A549 (cell line): ENCODE measurements at regions not wholly inside any gene's neighbourhood (a gene's known extent, or its start where the extent isn't known, plus 50 kb on each side); places are given as distances from the start of the nearest gene placed in this dataset.

Experiments
- ATAC-seq, 2 experiments: fragments of 200-7000 bp in 1 of 2; fragments of >200 bp in 1 of 2; cut with Nextera tagmentation in 1 of 2; cut with Tn5 transposase in 1 of 2; 3 replicates each; pipeline versions ENCODE4 v1.8.0 to v1.9.1; 2018 to 2020; ENCODE audit warnings: mild to moderate bottlenecking in 1 of 2, moderate library complexity in 1 of 2
- CTCF ChIA-PET: fragments of 300-600 bp; sonication (Branson Sonifier 250); formaldehyde crosslinking; extraction: SDS; loops from one replicate; lab custom pipeline; 2021; ENCODE audit warnings: antibody characterized with exemption, inconsistent platforms; lab: Yijun Ruan, JAX
- POLR2A ChIA-PET: fragments of 350-600 bp; formaldehyde crosslinking; extraction: SDS; loops from one replicate; lab custom pipeline; 2021; ENCODE audit warnings: antibody characterized with exemption, inconsistent platforms; lab: Yijun Ruan, JAX
- DNase-seq, 2 experiments: peaks; one replicate each; pipeline versions ENCODE4 v3.0.0 to v3.0.0-alpha.2; 2011 to 2016; ENCODE audit warnings: low read depth in 1 of 2, low spot score in 1 of 2
- FAIRE-seq: peaks from 2 replicates; lab custom pipeline; 2011; peaks lifted over from hg19 to GRCh38; lab: Jason Lieb, UNC
- H3K27ac ChIP-seq, 2 experiments: fragments of >200 bp; sonication (Bioruptor Twin); formaldehyde crosslinking; 3 replicates each; pipeline ENCODE4 v1.5.1; 2016 to 2017
- H3K4me1 ChIP-seq: fragments of >200 bp; sonication (Bioruptor Twin); formaldehyde crosslinking; 3 replicates; pipeline ENCODE4 v1.6.1; 2016
- H3K4me2 ChIP-seq: fragments of >200 bp; sonication (Bioruptor Twin); formaldehyde crosslinking; 3 replicates; pipeline ENCODE4 v1.6.1; 2016
- H3K4me3 ChIP-seq: fragments of >200 bp; sonication (Bioruptor Twin); formaldehyde crosslinking; 3 replicates; pipeline ENCODE4 v1.5.1; 2016
- H3K9me3 ChIP-seq: fragments of >200 bp; sonication (Bioruptor Twin); formaldehyde crosslinking; 3 replicates; pipeline ENCODE4 v1.6.1; 2016
- BHLHE40 ChIP-seq: IDR thresholded peaks from 2 replicates; pipeline ENCODE4 v1.6.1; 2012; ENCODE audit warnings: low read depth, low read length, inconsistent platforms
- CBX2 ChIP-seq: fragments of 200-600 bp; sonication (generic); IDR thresholded peaks from 2 replicates; pipeline ENCODE4 v1.6.1; 2016; ENCODE audit warnings: low read depth, mild to moderate bottlenecking, borderline replicate concordance
- CHD4 ChIP-seq: fragments of 200-600 bp; sonication (generic); IDR thresholded peaks from 2 replicates; pipeline ENCODE4 v1.6.1; 2016; ENCODE audit warnings: antibody characterized with exemption, mild to moderate bottlenecking, borderline replicate concordance
- ELK1 ChIP-seq: fragments of 150-350 bp; IDR thresholded peaks from 2 replicates; pipeline ENCODE4 v1.6.1; 2014; ENCODE audit warnings: low read depth, mild to moderate bottlenecking, low read length
- FOSB ChIP-seq: fragments of 250-450 bp; sonication (Bioruptor Pico); IDR thresholded peaks from 2 replicates; pipeline ENCODE4 v1.5.0; 2020; ENCODE audit warnings: mild to moderate bottlenecking, moderate library complexity
- FOSL2 ChIP-seq, 2 experiments: fragments of 450-650 bp in 1 of 2; fragments of >200 bp in 1 of 2; sonication (Bioruptor Twin) in 1 of 2; formaldehyde crosslinking; IDR thresholded peaks; 2 replicates each; pipeline versions ENCODE4 v1.5.0 to v1.6.1; 2016 to 2020; ENCODE audit warnings: mild to moderate bottlenecking in 1 of 2, moderate library complexity in 1 of 2
- HMGXB4 ChIP-seq: fragments of 250-450 bp; sonication (Bioruptor Pico); IDR thresholded peaks from 2 replicates; pipeline ENCODE4 v1.5.0; 2021; ENCODE audit warnings: mild to moderate bottlenecking, moderate library complexity, borderline replicate concordance
- HOXA7 ChIP-seq: fragments of 250-450 bp; sonication (Bioruptor Pico); IDR thresholded peaks from 2 replicates; pipeline ENCODE4 v1.5.0; 2020; ENCODE audit warnings: mild to moderate bottlenecking, moderate library complexity
- JUNB ChIP-seq: fragments of >200 bp; sonication (Bioruptor Twin); formaldehyde crosslinking; IDR thresholded peaks from 2 replicates; pipeline ENCODE4 v1.6.1; 2016
- KDM1A ChIP-seq: fragments of 200-600 bp; sonication (generic); IDR thresholded peaks from 2 replicates; pipeline ENCODE4 v1.6.1; 2016; ENCODE audit warnings: low read depth, mild to moderate bottlenecking
- MAZ ChIP-seq: fragments of 150-350 bp; IDR thresholded peaks from 2 replicates; pipeline ENCODE4 v1.6.1; 2014; ENCODE audit warnings: antibody characterized with exemption, low read depth, low read length, borderline replicate concordance
- MYC ChIP-seq: IDR thresholded peaks from 2 replicates; pipeline ENCODE4 v1.6.1; 2012; ENCODE audit warnings: mild to moderate bottlenecking, inconsistent platforms, low read length, improper control_type of control experiment, borderline replicate concordance
- NPAS2 ChIP-seq: fragments of 250-450 bp; sonication (Bioruptor Pico); IDR thresholded peaks from 2 replicates; pipeline ENCODE4 v1.8.0; 2022; ENCODE audit warnings: mild to moderate bottlenecking, moderate library complexity, borderline replicate concordance
- NR3C1 ChIP-seq: fragments of >200 bp; sonication (Bioruptor Twin); formaldehyde crosslinking; IDR thresholded peaks from 3 replicates; pipeline ENCODE4 v1.6.1; 2017
- PHF8 ChIP-seq: fragments of 200-600 bp; sonication (generic); IDR thresholded peaks from 2 replicates; pipeline ENCODE4 v1.6.1; 2016; ENCODE audit warnings: low read depth, mild to moderate bottlenecking, antibody characterized with exemption, moderate library complexity, borderline replicate concordance
- RCOR1 ChIP-seq: fragments of 150-350 bp; IDR thresholded peaks from 2 replicates; pipeline ENCODE4 v1.6.1; 2014; ENCODE audit warnings: antibody characterized with exemption, low read length, low read depth
- TFCP2L1 ChIP-seq: fragments of 250-450 bp; sonication (Bioruptor Pico); IDR thresholded peaks from 2 replicates; pipeline ENCODE4 v1.5.0; 2021; ENCODE audit warnings: mild to moderate bottlenecking
- TP53 ChIP-seq: fragments of 250-450 bp; sonication (Bioruptor Pico); IDR thresholded peaks from 2 replicates; pipeline ENCODE4 v1.5.0; 2021; ENCODE audit warnings: mild to moderate bottlenecking, moderate library complexity
- USF2 ChIP-seq: fragments of 450-650 bp; IDR thresholded peaks from 2 replicates; pipeline ENCODE4 v1.6.1; 2014; ENCODE audit warnings: antibody characterized with exemption
- ZFP36 ChIP-seq: fragments of 450-650 bp; IDR thresholded peaks from 2 replicates; pipeline ENCODE4 v1.6.1; 2014; ENCODE audit warnings: borderline replicate concordance; ENCODE audit not compliant: partially characterized antibody
- ZSCAN20 ChIP-seq: fragments of 250-450 bp; sonication (Bioruptor Pico); IDR thresholded peaks from 2 replicates; pipeline ENCODE4 v1.8.0; 2022; ENCODE audit warnings: mild to moderate bottlenecking, moderate library complexity
- WGBS: methylation state at CpG from one replicate; pipeline ENCODE4 v1.1.6; 2017; ENCODE audit errors: missing lambda C conversion rate; 5-methylcytosine and 5-hydroxymethylcytosine counted together

GRCh38 chr3:124043023-124043422 is 51.1 kb upstream of the ROPN1 start:
- 35% methylated on average over 1 of the region's 1 CpG for WGBS

GRCh38 chr3:124044956-124045355 is 53.0 kb upstream of the ROPN1 start:
- Histone ChIP-seq H3K4me1 (no peaks in the 10 kb centered on the region), H3K4me2 (no peak overlapping the region), H3K27ac (no peak overlapping the region), H3K4me3 (no peak overlapping the region), H3K9me3 (0 out of 3 replicates have a peak, but pooled peaks cover 2% of the 10 kb centered on the region)
- WGBS = 2% methylated on average over 3 of the region's 3 CpGs
- DNase-seq = no peak
- ATAC-seq = no peak
- ChIA-PET CTCF (interaction anchor here (1.4 to 2.2 kb wide), 2 partner anchors 12 to 514 kb away, joined by 3 to 10 read pairs; partner anchors contain the start of gene KALRN), POLR2A (no interaction called here)
- FAIRE-seq = no peak
- TF ChIP-seq JUNB (no peak), FOSB (CRISPR knock-in tag) (no peak), HOXA7 (CRISPR knock-in tag) (no peak), FOSL2 (IDR thresholded peaks at IDR 0.05) (no peak), FOSL2 (CRISPR knock-in tag; IDR thresholded peaks at IDR 0.05) (no peak), RCOR1 (no peak), ZSCAN20 (CRISPR knock-in tag) (no peak)

More at GRCh38 chr3:124043023-124043422, 51.1 kb upstream of the ROPN1 start:
- TF ChIP-seq TP53 (CRISPR knock-in tag) = no peak
- TF ChIP-seq RCOR1 = no peak
- no peak for TF ChIP-seq CHD4
- TF ChIP-seq NR3C1 = no peak
- TF ChIP-seq TFCP2L1 (CRISPR knock-in tag) = no peak
- TF ChIP-seq HOXA7 (CRISPR knock-in tag) = no peak
- TF ChIP-seq KDM1A = no peak
- no peak for TF ChIP-seq ELK1
- TF ChIP-seq ZFP36 = no peak
- TF ChIP-seq ZSCAN20 (CRISPR knock-in tag) = no peak
- TF ChIP-seq NPAS2 (CRISPR knock-in tag) = no peak
- no peak for TF ChIP-seq MAZ
- TF ChIP-seq HMGXB4 (CRISPR knock-in tag) = no peak
- TF ChIP-seq CBX2 = no peak
- TF ChIP-seq MYC = no peak
- no peak for TF ChIP-seq PHF8
- TF ChIP-seq BHLHE40 = no peak
- TF ChIP-seq FOSL2 (IDR thresholded peaks at IDR 0.05) = no peak
- no peak for TF ChIP-seq FOSL2 (CRISPR knock-in tag; IDR thresholded peaks at IDR 0.05)
- no peak for TF ChIP-seq USF2
- no peak for FAIRE-seq
- CTCF ChIA-PET = interaction anchor here (1.1 kb wide), 1 partner anchor 253 kb away, joined by 3 read pairs; no protein-coding TSS in a partner anchor
- Histone ChIP-seq H3K9me3 (0 out of 3 replicates have a peak, but pooled peaks cover 2% of the 10 kb centered on the region), H3K4me1 (no peaks in the 10 kb centered on the region), H3K4me3 (no peak overlapping the region), H3K27ac (no peak overlapping the region), H3K4me2 (no peak overlapping the region)
- POLR2A ChIA-PET = no interaction called here
- DNase-seq = no peak
- no peak for ATAC-seq
